HepG2 (cell line): ENCODE measurements at regions not wholly inside any gene's neighbourhood (a gene's known extent, or its start where the extent isn't known, plus 50 kb on each side); places are given as distances from the start of the nearest gene placed in this dataset.

Experiments used
- FOXC1 ChIP-seq: sonication (generic); formaldehyde crosslinking; IDR thresholded peaks from 2 replicates; pipeline ENCODE4 v1.8.0; 2022; ENCODE audit warnings: mild to moderate bottlenecking, missing genetic modification reagents, borderline replicate concordance
- HDAC6 ChIP-seq: fragments of 200-600 bp; sonication (generic); IDR thresholded peaks from 2 replicates; pipeline ENCODE4 v1.7.0; 2017; ENCODE audit warnings: mild to moderate bottlenecking, antibody characterized with exemption, low read length, low read depth
- JUND ChIP-seq: sonication (generic); formaldehyde crosslinking; IDR thresholded peaks from 2 replicates; pipeline ENCODE4 v1.8.0; 2022; ENCODE audit warnings: mild to moderate bottlenecking, missing genetic modification reagents
- KLF13 ChIP-seq: sonication (generic); formaldehyde crosslinking; IDR thresholded peaks from 2 replicates; pipeline ENCODE4 v1.4.0; 2020; ENCODE audit warnings: mild to moderate bottlenecking, missing genetic modification reagents
- LCORL ChIP-seq, 2 experiments: fragments of 450-650 bp in 1 of 2; sonication (generic) in 1 of 2; formaldehyde crosslinking in 1 of 2; IDR thresholded peaks; 2 replicates each; pipeline versions ENCODE4 v1.5.0 to v1.6.1; 2017 to 2020; ENCODE audit warnings: antibody characterized with exemption in 1 of 2, missing genetic modification reagents in 1 of 2
- MAFG ChIP-seq: sonication (generic); formaldehyde crosslinking; IDR thresholded peaks from 2 replicates; pipeline ENCODE4 v1.5.1; 2020; ENCODE audit warnings: mild to moderate bottlenecking, missing genetic modification reagents
- MED8 ChIP-seq: sonication (generic); formaldehyde crosslinking; IDR thresholded peaks from 2 replicates; pipeline ENCODE4 v1.8.1; 2023; ENCODE audit warnings: mild to moderate bottlenecking, missing genetic modification reagents; ENCODE audit not compliant: insufficient replicate concordance
- MTA1 ChIP-seq: sonication (generic); formaldehyde crosslinking; IDR thresholded peaks from 2 replicates; pipeline ENCODE4 v1.4.0; 2020; ENCODE audit warnings: missing genetic modification reagents, mild to moderate bottlenecking, borderline replicate concordance
- NCOA5 ChIP-seq: sonication (generic); formaldehyde crosslinking; IDR thresholded peaks from 2 replicates; pipeline ENCODE4 v1.4.0; 2020; ENCODE audit warnings: missing genetic modification reagents
- NFE2 ChIP-seq: sonication (generic); formaldehyde crosslinking; IDR thresholded peaks from 2 replicates; pipeline ENCODE4 v1.4.0; 2020; ENCODE audit warnings: missing genetic modification reagents
- NR2C2 ChIP-seq: sonication (generic); formaldehyde crosslinking; IDR thresholded peaks from 2 replicates; pipeline ENCODE4 v1.4.0; 2020; ENCODE audit warnings: missing genetic modification reagents, mild to moderate bottlenecking, moderate library complexity, borderline replicate concordance
- PHF5A ChIP-seq: IDR thresholded peaks from one replicate; pipeline ENCODE4 v1.6.1; 2018; ENCODE audit warnings: low read depth, missing genetic modification reagents; ENCODE audit not compliant: unreplicated experiment
- POLR2G ChIP-seq: fragments of 200-400 bp; formaldehyde crosslinking; IDR thresholded peaks from 2 replicates; pipeline ENCODE4 v1.6.1; 2018; ENCODE audit warnings: mild to moderate bottlenecking, low read depth, low read length, moderate library complexity
- PPARG ChIP-seq: conservative IDR thresholded peaks from 2 replicates; pipeline ENCODE4 v1.6.1; 2016; ENCODE audit warnings: missing biosample characterization, missing genetic modification reagents
- RCOR2 ChIP-seq: IDR thresholded peaks from 2 replicates; pipeline ENCODE4 v1.6.1; 2016; ENCODE audit warnings: missing biosample characterization, missing genetic modification reagents
- RFXANK ChIP-seq: IDR thresholded peaks from 2 replicates; pipeline ENCODE4 v1.6.1; 2016
- SAFB2 ChIP-seq: sonication (generic); formaldehyde crosslinking; IDR thresholded peaks from 2 replicates; pipeline ENCODE4 v1.5.1; 2020; ENCODE audit warnings: missing genetic modification reagents, low read depth, mild to moderate bottlenecking, borderline replicate concordance
- SAP130 ChIP-seq: IDR thresholded peaks from 2 replicates; pipeline ENCODE4 v1.6.1; 2016; ENCODE audit warnings: low read depth
- SCMH1 ChIP-seq: sonication (generic); formaldehyde crosslinking; IDR thresholded peaks from 2 replicates; pipeline ENCODE4 v1.9.0; 2021; ENCODE audit warnings: missing genetic modification reagents, mild to moderate bottlenecking, borderline replicate concordance
- SIN3A ChIP-seq: IDR thresholded peaks from 2 replicates; pipeline ENCODE4 v1.6.1; 2011; ENCODE audit warnings: low read depth, mild to moderate bottlenecking, control low read depth, low read length, borderline replicate concordance
- TCF7L2 ChIP-seq: IDR thresholded peaks from 2 replicates; pipeline ENCODE4 v1.6.1; 2011; ENCODE audit warnings: mild to moderate bottlenecking, low read depth, low read length, moderate library complexity
- YEATS2 ChIP-seq: sonication (generic); formaldehyde crosslinking; IDR thresholded peaks from 2 replicates; pipeline ENCODE4 v1.4.0; 2020; ENCODE audit warnings: missing genetic modification reagents, borderline replicate concordance
- ZBTB3 ChIP-seq: sonication (generic); formaldehyde crosslinking; IDR thresholded peaks from 2 replicates; pipeline ENCODE4 v1.4.0; 2020; ENCODE audit warnings: low read depth, mild to moderate bottlenecking, moderate library complexity, missing genetic modification reagents, borderline replicate concordance
- ZNF138 ChIP-seq: sonication (generic); formaldehyde crosslinking; IDR thresholded peaks from 2 replicates; pipeline ENCODE4 v1.5.0; 2020; ENCODE audit warnings: mild to moderate bottlenecking, low read depth, missing genetic modification reagents
- ZNF350 ChIP-seq: sonication (generic); formaldehyde crosslinking; IDR thresholded peaks from 2 replicates; pipeline ENCODE4 v1.4.0; 2020; ENCODE audit warnings: mild to moderate bottlenecking, low read depth, missing genetic modification reagents, borderline replicate concordance
- ZNF430 ChIP-seq: sonication (generic); formaldehyde crosslinking; IDR thresholded peaks from 2 replicates; pipeline ENCODE4 v1.9.0; 2021; ENCODE audit warnings: mild to moderate bottlenecking, missing genetic modification reagents
- ZNF607 ChIP-seq: sonication (generic); formaldehyde crosslinking; IDR thresholded peaks from 2 replicates; pipeline ENCODE4 v1.5.1; 2020; ENCODE audit warnings: missing genetic modification reagents, mild to moderate bottlenecking, borderline replicate concordance
- TF ChIP-seq, protein P1 (sequence below): sonication (generic); formaldehyde crosslinking; IDR thresholded peaks from 2 replicates; pipeline ENCODE4 v1.4.0; 2020; ENCODE audit warnings: missing genetic modification reagents
- TF ChIP-seq, protein P2 (sequence below): sonication (generic); formaldehyde crosslinking; IDR thresholded peaks from 2 replicates; pipeline ENCODE4 v1.8.0; 2022; ENCODE audit warnings: mild to moderate bottlenecking, missing genetic modification reagents, moderate library complexity
- TF ChIP-seq, protein P3 (sequence below): sonication (generic); formaldehyde crosslinking; IDR thresholded peaks from 2 replicates; pipeline ENCODE4 v1.5.0; 2020; ENCODE audit warnings: missing genetic modification reagents

DNA sequence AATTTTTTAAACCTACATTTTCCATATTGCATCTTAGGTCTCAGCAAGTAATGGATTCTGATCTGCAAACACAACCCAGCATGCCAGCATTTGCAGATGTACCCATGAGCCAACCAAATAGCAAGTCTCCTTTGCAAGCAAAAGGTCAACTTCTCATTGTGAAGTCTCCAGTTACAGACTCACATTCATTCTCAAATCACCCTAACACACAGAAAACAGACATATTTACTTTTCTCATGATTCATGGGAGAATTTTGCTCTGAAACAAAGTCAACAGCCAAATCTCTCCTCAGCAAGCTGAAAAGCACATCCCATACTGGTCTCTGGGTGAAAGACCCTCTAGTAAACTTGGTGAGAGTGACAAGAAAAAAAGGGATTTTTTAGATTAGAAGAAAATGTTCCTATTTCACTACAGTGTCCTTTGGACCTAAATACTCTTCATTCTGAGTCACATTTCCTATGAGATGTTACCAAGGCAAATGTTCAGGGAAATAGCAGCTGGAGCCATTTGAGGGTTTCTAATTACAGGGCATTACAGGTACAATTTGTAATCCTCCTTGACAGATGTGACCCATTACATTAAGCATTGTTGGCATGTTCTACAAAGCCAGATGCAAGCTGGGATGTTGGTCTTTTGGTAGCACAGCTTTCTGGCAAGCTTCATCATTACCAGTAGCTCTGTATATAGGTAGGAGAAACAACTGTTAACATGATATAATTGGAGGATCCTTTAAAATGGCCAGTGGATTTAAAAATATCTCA lies 383.3 kb downstream of the SMARCA1 start (continued):
- TF ChIP-seq FOXC1 (CRISPR knock-in tag): no peak
- TF ChIP-seq PHF5A: peak; percentile 6
- no peak for TF ChIP-seq ZBTB3 (CRISPR knock-in tag)
- no peak for TF ChIP-seq NCOA5 (CRISPR knock-in tag)
- TF ChIP-seq SCMH1 (CRISPR knock-in tag): no peak
- TF ChIP-seq, protein P1, sequence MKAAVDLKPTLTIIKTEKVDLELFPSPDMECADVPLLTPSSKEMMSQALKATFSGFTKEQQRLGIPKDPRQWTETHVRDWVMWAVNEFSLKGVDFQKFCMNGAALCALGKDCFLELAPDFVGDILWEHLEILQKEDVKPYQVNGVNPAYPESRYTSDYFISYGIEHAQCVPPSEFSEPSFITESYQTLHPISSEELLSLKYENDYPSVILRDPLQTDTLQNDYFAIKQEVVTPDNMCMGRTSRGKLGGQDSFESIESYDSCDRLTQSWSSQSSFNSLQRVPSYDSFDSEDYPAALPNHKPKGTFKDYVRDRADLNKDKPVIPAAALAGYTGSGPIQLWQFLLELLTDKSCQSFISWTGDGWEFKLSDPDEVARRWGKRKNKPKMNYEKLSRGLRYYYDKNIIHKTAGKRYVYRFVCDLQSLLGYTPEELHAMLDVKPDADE: no peak
- TF ChIP-seq MED8: peak; percentile 61
- 0 out of 2 replicates have a peak, but pooled peaks have one; percentile 24 for TF ChIP-seq RCOR2 (CRISPR knock-in tag)
- TF ChIP-seq, protein P2, sequence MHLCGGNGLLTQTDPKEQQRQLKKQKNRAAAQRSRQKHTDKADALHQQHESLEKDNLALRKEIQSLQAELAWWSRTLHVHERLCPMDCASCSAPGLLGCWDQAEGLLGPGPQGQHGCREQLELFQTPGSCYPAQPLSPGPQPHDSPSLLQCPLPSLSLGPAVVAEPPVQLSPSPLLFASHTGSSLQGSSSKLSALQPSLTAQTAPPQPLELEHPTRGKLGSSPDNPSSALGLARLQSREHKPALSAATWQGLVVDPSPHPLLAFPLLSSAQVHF: no peak
- TF ChIP-seq ZNF607 (CRISPR knock-in tag): no peak
- TF ChIP-seq SAFB2 (CRISPR knock-in tag): no peak
- no peak; the same call in 1 of the 2 replicates for TF ChIP-seq POLR2G
- TF ChIP-seq ZNF430: no peak
- TF ChIP-seq SAP130 (CRISPR knock-in tag): peak; percentile 47; the same call in 1 of the 2 replicates
- TF ChIP-seq NR2C2: no peak; the same call in 1 of the 2 replicates
- TF ChIP-seq SIN3A: no peak
- no peak for TF ChIP-seq ZNF138 (CRISPR knock-in tag)
- 0 out of 2 replicates have a peak, but pooled peaks have one; percentile 34 for TF ChIP-seq JUND
- no peak for TF ChIP-seq NFE2 (CRISPR knock-in tag)
- TF ChIP-seq ZNF350 (CRISPR knock-in tag): no peak
- no peak for TF ChIP-seq TCF7L2
- TF ChIP-seq KLF13 (CRISPR knock-in tag): no peak
- no peak for TF ChIP-seq YEATS2
- no peak for TF ChIP-seq MTA1
- no peak for TF ChIP-seq MAFG (CRISPR knock-in tag)
- TF ChIP-seq HDAC6: no peak
- no peak for TF ChIP-seq RFXANK
- TF ChIP-seq LCORL (IDR thresholded peaks at IDR 0.05): no peak
- peak; percentile 57 for TF ChIP-seq LCORL (CRISPR knock-in tag; IDR thresholded peaks at IDR 0.05)
- peak; percentile 96 for TF ChIP-seq PPARG
- TF ChIP-seq, protein P3, sequence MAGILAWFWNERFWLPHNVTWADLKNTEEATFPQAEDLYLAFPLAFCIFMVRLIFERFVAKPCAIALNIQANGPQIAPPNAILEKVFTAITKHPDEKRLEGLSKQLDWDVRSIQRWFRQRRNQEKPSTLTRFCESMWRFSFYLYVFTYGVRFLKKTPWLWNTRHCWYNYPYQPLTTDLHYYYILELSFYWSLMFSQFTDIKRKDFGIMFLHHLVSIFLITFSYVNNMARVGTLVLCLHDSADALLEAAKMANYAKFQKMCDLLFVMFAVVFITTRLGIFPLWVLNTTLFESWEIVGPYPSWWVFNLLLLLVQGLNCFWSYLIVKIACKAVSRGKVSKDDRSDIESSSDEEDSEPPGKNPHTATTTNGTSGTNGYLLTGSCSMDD (CRISPR knock-in tag): no peak
